ENCODE measurements at regions not wholly inside any gene's neighbourhood (a gene's known extent, or its start where the extent isn't known, plus 50 kb on each side); places are given as distances from the start of the nearest gene placed in this dataset.

GRCh38 chr1:81234237-81234636 lies 566.5 kb upstream of the ADGRL2 start:
- TF ChIP-seq, protein P1, sequence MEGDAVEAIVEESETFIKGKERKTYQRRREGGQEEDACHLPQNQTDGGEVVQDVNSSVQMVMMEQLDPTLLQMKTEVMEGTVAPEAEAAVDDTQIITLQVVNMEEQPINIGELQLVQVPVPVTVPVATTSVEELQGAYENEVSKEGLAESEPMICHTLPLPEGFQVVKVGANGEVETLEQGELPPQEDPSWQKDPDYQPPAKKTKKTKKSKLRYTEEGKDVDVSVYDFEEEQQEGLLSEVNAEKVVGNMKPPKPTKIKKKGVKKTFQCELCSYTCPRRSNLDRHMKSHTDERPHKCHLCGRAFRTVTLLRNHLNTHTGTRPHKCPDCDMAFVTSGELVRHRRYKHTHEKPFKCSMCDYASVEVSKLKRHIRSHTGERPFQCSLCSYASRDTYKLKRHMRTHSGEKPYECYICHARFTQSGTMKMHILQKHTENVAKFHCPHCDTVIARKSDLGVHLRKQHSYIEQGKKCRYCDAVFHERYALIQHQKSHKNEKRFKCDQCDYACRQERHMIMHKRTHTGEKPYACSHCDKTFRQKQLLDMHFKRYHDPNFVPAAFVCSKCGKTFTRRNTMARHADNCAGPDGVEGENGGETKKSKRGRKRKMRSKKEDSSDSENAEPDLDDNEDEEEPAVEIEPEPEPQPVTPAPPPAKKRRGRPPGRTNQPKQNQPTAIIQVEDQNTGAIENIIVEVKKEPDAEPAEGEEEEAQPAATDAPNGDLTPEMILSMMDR (IDR thresholded peaks at IDR 0.05; ENCODE audit: insufficient read depth, low read length, poor library complexity, severe bottlenecking): no peak
- TF ChIP-seq EZH2phosphoT487 (conservative IDR thresholded peaks at IDR 0.05; ENCODE audit: low read length): no peak

Data from SU-DHL-6 (cell line).